HG03571 (cell line): ENCODE measurements at regions not wholly inside any gene's neighbourhood (a gene's known extent, or its start where the extent isn't known, plus 50 kb on each side); places are given as distances from the start of the nearest gene placed in this dataset.

Experiments
- ATAC-seq: cut with Tn5 transposase; IDR thresholded peaks from one replicate; pipeline ENCODE4 v1.9.1; 2021; ENCODE audit not compliant: unreplicated experiment

DNA sequence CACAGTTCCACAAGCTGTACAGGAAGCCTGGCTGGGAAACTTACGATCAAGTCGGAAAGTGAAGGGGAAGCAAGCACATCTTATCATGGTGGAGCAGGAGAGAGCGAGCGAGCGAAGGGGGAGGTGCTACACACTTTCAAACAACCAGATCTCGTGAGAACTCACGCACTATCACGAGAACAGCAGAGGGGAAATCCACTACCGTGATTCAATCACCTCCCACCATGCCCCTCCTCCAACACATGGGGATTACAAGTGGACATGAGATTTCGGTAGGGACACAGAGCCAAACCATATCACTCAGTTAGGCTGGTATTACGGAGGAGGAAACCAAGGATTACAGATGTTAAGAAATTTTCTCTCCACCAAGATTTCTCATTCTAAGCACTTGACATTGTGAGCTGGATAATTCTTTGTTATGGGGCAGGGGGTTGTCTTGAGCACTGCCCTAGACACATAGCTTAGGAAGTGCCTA lies 262.0 kb upstream of the G2E3 start:
- ATAC-seq = no peak

DNA sequence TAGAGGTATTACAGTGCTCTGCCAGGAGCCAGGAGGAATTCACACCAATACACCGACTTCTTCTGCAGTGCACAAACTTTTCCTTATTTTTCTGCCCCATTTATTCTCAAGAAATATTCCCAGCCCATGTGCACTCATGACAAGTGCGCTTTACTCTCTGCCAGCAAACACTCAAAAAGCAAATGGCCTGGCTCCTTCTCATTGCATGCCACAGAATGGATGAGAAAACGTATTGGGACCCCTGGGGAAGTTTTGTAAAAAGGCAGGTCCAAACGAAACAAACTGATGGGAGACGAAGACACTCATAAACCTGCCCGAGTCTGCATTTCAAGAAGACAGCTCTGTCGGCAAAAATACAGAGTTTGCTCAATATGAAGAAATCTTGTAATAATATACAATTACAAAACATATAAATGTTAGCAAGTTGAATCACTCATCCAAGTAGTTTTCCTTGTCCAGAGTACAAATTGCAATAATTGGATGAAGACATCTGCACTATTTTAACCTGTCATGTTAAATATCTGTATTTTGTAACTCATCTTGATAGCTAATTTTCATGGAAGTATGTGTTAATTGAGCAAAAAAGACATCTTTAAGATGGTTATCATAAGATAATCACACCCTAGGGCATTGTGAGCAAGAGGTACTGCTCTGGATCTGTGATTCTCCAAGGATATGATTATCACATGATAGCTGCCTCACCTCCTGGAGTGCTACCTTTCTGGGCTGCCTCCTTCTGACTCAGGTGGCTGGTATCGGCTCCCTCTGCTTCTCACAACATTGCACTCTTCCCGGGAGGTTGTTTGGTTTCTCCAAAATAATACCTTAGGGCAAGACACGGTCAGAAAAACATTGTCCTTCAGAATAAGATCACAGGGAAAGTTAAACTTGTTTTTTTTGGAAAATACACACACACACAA lies 260.8 kb upstream of the G2E3 start:
- ATAC-seq = no peak

DNA sequence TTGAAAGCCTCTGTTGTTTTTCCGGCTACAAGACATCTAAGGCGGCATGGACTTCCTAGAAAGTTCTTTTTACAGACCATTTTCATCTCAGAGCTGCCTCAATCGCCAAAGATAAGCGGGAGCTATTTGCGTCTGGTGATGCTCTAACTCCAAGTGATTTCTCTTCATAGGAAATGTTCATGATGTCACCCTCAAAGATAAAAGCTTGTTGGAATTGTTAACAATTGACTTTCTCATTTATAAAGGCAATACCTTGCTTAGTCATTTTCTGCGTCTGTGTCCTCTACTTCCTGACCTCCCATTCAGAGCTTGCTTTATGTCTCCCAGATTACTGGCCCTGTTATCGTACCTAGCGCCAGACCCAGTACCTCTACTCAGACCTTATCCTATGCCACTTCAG lies 259.0 kb upstream of the G2E3 start:
- ATAC-seq = no peak

DNA sequence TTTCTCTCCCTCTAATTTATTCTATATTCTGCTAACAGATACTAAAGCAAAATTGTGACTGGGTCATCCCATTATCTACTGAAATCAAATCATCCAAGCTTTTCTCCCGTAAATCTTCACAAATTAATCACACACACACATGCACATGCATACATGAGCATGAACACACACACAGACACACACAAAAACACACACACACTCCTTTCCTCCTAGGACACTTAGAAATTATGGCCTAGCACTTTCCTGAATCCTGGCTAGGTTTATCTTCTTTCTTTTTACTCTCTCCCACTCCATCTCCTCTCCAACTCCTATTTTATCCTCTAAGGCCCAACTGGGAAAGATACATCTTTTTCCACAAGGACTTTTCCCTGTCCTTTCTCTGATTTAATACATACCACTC lies 255.6 kb upstream of the G2E3 start:
- ATAC-seq = no peak

DNA sequence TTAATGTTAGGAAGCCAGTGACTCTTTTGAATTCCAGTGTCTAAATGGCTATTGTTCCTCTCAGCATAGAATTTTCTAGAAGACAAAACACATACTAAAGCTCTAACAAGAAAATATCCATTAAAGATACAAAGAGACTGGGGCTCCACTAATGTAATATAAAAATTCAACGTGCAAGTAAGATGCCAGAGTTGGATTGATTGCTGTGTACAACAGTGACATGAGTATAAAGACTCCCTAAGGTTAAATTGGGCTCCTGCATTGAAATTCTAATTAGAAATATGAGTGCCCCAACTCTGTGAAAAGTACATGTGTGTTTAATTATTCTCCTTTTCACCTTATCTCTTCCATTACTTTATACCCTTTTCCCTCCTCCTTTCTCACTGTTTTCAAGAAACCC lies 253.6 kb upstream of the G2E3 start:
- no peak for ATAC-seq

DNA sequence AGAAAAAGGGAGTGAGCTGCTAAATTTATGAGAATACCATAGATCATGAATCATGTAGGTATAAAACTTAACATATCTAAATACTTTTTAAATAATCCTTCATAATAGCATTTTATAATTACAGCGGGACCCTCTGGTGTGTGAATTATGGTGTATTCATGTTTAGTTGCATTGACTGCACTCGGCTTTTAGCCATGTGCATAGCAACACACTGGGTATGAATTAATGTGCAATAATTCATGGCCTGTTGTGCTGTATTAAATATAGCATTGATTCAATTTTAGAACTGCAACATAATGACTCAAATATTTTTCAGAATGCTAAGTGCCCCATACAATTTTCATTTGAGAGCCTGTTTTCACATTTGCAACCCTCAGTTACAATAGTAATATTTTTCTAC lies 249.6 kb upstream of the G2E3 start:
- no peak for ATAC-seq

DNA sequence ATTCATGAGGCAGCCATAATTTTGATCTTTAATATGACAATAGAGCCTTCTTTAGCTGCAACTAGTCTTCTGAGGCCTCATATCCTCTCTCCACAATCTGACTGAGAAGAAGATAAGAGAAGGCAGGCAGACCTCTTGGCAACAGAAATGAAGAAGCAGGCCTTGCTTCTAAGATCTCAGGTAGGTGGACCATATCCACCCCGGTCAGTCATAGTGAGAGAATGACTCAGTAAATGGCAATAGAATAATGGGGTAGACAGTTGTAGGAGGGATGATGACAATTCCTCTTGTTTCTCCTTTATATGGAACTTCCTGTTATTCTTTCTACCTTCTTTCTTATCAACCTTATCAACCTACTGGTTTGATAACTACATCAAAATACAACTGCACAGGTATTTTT lies 246.7 kb upstream of the G2E3 start:
- no peak for ATAC-seq

DNA sequence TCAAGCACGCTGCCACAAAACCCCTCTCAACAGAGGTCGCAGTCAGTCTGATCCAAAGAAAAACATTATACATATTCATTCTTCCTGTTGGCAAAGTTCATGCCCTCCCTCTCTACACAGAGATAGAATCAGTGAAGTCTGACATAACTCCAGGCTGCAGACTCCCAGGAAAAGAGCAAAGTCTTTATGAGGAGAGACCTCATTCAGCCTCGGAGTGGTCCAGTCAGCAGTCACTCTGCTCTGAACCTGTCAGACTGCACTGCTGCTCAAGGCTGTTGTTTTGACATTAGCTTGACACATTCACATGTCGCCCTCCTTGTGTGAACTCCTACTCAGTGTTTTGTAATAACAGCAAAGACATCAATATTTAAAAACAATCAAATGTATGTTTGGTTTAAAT lies 241.2 kb upstream of the G2E3 start:
- ATAC-seq = no peak

DNA sequence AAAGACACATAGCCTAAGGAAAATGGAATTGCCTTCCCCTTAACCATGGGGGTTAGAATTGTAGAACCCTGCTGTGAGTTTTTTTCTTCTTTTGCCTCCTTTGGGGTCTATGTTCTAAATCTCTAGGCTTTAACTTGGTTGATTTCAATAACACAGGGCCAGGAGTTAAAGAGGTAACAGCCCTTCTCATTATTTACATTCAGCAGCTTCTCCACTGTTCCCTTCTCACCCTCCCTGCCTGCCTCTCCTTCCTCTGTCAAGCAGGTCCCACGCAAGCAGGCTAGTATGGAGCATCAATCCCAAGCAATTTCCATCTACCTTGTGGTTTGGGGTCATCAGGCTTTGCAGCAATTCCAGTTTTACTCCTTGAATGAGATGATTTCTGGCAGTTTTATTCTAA lies 236.1 kb upstream of the G2E3 start:
- no peak for ATAC-seq

DNA sequence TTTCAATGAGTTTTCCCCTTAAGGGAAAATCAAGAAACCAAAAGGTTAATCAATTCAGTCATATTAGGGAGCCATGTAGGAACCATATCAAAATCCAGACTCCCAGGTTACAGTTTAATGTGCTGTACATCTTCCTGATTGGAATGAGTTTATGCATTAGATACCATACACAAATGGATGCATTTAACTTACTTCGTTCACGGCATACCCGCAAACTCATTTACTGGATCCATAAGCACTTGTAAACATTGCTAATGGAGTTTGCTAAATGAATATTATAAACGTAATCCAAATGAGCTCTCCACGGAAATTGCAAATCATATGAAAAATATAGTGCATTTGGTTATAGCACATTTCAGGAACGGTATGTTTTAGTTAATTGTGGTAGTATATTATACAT lies 228.9 kb upstream of the G2E3 start:
- ATAC-seq = no peak

DNA sequence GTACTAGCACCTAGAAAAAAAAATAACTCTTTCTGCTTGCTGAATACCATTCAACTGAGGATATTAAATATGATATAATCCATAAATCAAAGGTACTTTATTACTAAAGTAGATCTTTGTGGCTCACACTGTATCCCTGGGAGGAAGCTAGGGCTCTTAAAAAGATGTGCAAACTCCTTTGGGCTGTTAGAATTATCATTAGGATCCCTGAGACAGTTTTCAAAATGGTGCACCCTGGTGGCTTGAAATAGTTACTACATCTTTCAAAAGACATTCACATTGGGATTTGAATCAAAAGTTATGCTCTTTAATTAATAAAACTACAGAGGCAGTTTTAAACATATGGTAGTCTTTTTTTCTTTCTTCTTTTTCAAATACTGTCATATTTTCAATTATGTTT lies 228.5 kb upstream of the G2E3 start:
- no peak for ATAC-seq

DNA sequence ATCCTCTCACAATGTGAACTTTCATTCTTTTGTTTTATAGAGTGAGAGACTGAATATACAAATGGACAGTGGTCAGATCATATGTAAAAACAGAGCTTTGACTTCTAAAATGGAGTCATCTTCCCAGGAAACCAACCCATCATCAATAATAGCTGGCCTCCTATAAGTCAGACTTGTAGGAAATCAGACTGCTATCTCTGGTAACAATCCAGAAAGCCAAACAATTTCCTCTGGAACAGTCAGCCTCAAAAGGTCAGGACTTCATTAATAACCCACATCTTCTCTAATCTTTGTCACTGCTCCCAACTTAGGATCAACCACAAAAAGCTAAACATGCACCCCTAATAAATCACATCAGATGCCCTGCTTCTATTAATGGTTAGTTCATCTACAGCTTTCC lies 227.9 kb upstream of the G2E3 start:
- ATAC-seq = no peak

DNA sequence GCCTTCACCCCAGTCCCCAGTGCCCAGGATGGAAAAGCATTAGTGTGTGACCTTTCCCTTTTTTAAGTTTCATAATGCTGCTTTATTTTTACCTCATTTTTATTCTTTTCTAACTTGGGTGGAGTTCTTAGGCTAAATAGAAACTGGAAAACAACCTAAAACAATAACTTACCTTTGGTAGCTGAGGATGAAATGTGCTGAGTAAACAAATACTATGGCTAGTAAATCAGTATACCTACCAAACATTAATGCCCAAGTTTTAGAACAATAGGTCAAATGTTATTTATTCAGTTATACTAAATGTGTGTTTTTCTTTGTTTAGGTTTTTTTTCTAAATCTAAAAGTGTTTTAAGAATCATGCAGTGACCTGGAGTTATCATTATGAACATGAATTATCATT lies 226.6 kb upstream of the G2E3 start:
- no peak for ATAC-seq

DNA sequence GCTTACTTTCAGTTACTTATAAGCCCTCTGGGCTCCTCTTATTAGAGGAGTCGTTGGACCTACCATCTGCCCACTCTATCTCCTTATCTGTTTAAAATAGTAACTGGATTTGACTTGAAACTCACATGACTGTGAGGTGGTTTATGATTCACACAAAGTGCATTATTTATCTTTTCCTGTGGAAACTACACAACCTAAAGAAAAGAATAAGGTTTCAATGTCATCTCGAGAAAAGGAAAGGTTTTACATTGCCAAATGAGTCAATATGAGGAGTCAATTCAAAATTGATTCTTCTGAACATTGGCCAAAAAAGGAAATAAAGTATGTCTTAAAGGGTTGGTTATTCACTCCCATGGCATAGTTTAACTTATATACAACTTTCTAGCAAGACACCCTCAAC lies 225.0 kb upstream of the G2E3 start:
- ATAC-seq = no peak

DNA sequence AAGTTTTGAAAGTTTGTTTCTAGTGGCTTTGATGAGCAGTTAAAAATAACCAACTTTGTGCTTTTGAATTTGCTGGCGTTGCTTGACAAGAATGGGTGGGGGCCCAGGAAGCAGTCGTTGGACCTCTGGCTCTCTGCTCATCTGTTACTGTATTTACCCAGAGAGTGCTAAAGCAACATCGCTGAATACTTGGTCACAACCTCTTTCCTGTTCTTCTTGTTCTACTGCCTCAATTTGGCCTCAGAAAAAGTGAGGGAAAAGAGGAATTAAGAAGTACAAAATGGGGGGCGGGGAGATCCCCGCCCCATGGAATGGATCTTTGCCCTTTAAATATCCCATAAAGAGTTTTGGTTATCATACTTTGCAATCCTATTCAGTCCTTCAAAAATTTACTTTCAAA lies 221.5 kb upstream of the G2E3 start:
- ATAC-seq = no peak

DNA sequence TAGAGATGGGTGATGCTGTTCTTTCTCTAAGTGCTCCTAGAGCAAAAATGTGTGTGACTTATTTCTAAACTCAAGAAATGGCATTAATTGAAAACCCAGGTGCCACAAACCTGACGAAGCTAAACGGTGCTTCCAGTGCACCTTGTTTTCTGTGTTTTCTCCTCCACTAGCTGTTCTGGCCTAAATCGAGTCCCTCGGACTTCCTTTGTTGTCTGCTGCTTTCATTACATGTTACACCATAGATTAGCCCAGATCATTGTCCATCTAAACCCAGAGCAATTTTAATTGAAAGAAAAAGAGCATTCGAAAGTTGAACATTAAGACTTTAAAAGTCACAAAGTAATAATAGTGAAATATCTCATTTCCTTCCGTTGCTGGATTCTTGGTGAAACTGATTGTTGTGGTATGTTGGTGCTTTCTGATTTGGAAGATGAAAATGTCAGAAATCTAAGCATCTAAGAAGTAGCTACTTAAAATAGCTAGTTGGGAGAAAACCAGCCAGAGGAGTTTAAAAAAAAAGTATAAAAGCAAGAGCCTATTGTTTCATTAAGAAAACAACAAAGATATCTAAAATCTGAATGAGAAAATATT lies 219.6 kb upstream of the G2E3 start:
- ATAC-seq = no peak

DNA sequence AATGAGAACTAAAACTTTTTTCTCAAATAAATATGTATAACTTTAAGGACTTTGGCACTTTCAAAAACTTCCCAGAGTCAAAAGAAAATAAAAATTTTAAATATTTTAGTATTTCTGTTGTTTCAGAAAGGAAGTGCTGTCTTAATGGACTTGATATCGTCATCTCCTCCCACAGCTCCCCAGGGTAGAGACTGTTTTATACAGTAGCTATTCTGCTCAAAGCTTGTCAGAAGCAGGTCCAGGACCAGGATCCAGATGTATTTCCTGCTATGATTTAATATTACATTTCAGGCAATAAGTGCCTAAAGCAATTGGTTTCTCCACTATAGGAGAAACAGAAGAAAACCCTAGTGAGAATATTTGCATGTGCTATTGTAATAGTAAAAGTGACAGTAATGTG lies 218.5 kb upstream of the G2E3 start:
- no peak for ATAC-seq

DNA sequence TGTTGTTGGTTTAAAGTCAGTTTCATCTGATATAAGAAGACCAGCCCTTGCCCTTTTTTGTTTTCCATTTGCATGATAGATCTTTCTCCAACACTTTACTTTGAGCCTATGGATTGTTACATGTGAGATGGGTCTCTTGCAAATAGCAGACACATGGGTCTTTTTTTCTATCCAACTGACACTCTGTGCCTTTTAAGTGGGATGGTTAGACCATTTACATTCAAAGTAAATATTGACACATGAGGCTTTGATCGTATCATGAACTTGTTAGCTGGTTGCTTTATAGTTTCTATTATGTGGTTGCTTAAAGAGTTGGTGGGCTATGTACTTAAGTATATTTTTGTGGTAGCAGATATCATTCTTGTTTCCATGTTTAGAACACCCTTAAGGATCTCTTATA lies 213.4 kb upstream of the G2E3 start:
- no peak for ATAC-seq

DNA sequence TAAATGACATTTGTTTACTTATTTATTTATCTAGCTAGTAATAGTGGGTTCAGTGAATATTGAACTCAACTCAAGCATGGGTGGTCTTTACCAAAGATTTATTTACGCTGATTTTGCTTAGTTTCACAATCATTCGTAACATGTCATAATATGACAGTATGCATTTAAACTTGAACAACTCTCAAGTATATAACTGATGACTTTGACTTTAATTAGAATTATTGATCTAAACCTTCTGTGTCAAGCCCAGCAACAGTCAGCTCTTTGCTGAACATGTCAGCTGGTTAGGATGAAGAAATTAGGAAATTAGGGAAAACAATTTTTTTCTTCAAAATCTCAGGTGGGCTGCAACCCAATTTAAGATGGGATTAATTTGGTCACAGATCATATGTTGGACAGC lies 210.5 kb upstream of the G2E3 start:
- ATAC-seq = no peak

DNA sequence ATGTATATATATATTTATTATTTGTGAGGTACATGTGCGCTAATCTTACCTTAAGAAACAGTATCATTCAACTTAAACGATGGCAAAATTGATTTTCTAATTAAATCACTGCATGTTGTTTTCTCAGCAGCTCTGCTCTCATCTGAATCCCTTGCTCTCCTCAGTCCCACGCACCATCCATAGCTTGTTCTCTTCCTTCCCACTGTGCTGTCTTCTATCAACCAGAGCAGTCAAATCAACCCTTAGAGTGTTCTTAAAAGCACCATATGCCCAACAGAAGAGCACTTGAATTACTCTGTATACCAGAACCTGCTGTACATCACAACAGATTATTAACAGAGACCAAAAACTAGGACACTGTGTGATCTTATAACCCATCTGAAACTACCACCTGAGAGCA lies 209.4 kb upstream of the G2E3 start:
- ATAC-seq = no peak

DNA sequence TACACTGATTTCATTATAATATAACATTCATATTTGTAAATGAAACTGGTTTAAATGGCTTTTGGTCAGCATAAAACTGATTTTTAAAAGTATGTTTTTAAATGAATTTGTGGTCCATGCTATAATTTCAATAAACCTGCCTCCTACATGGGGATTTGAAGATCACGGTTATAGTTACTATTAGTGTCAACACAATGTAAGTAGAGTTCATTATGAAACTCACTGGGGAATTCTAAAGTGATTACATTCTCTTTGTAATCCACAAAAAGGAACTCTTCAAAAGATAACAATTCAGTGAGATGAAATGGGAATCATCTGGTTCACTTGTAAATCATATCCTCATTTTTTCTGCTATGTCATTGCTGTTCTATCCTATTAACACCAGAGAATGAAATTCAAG lies 204.5 kb upstream of the G2E3 start:
- no peak for ATAC-seq

DNA sequence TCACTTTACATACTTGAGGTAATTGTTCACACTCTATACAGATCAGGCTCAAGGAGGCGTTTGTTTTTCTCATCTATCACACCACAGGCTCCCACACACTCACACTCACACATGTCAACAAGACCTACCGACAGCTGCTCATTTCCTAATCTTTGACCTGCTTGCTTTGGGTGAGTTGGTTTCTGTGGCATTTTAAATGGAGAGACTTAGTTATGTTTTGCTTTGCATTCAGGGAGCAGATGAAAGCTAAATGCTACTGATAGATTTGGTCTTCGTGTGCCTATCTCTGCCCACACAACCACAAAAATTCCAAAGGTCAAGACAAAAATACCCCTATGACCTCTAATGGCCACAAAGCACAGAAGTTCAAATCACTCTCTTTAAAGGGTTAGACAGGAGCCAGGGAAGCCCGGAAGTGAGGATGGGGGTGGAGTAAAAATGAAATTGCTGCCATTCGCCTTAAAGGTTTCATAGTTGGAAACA lies 203.5 kb upstream of the G2E3 start:
- ATAC-seq = no peak
